ENCODE measurements at regions not wholly inside any gene's neighbourhood (a gene's known extent, or its start where the extent isn't known, plus 50 kb on each side); places are given as distances from the start of the nearest gene placed in this dataset.

DNA sequence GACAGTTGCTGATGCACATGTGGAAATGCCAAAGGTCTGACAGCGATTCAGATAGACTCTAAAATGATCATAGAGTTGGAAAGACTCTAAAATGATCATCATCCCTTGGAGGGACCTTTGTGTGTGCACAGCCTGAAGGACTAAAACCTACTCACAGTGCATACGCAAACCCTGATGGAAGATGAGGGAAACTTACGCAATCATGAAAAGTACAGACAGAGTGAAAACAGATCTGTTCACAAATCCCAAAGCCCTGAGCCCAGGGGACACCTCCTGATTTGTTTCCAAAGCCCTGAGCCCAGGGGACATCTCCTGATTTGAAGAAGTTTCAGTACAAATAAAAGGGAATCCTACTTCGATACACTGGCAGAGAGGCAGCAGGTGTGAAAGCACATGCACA lies 79.3 kb upstream of the PROX1 start:
- H3K79me2 ChIP-seq (ENCODE audit: insufficient read depth, low read length) = no peaks in the 10 kb centered on the region
- H3K9me2 ChIP-seq (ENCODE audit: low read depth, low read length) = no peaks in the 10 kb centered on the region
- no peaks in the 10 kb centered on the region for H4K20me1 ChIP-seq (ENCODE audit: insufficient read depth, low read length)
- no peak overlapping the region for H3K4me3 ChIP-seq (ENCODE audit: low read depth, low read length, poor library complexity, severe bottlenecking)
- no peaks in the 10 kb centered on the region for H3K36me3 ChIP-seq (ENCODE audit: insufficient read depth, low read length)
- no peaks in the 10 kb centered on the region for H3K9me3 ChIP-seq (ENCODE audit: low read length)
- 0 out of 2 replicates have a peak, but pooled peaks cover 5% of the 10 kb centered on the region for H3K27me3 ChIP-seq (ENCODE audit: insufficient read depth, low read length)
- H3K4me1 ChIP-seq (ENCODE audit: insufficient read depth, low read length, severe bottlenecking) = no peaks in the 10 kb centered on the region
- TF ChIP-seq, protein P1, sequence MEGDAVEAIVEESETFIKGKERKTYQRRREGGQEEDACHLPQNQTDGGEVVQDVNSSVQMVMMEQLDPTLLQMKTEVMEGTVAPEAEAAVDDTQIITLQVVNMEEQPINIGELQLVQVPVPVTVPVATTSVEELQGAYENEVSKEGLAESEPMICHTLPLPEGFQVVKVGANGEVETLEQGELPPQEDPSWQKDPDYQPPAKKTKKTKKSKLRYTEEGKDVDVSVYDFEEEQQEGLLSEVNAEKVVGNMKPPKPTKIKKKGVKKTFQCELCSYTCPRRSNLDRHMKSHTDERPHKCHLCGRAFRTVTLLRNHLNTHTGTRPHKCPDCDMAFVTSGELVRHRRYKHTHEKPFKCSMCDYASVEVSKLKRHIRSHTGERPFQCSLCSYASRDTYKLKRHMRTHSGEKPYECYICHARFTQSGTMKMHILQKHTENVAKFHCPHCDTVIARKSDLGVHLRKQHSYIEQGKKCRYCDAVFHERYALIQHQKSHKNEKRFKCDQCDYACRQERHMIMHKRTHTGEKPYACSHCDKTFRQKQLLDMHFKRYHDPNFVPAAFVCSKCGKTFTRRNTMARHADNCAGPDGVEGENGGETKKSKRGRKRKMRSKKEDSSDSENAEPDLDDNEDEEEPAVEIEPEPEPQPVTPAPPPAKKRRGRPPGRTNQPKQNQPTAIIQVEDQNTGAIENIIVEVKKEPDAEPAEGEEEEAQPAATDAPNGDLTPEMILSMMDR (IDR thresholded peaks at IDR 0.05; ENCODE audit: low read length) = no peak
- no peak for TF ChIP-seq EZH2 (IDR thresholded peaks at IDR 0.05; ENCODE audit: borderline replicate concordance, low read length)
- H3K4me2 ChIP-seq (ENCODE audit: low read length) = no peak overlapping the region
- no peak overlapping the region for H3K9ac ChIP-seq (ENCODE audit: low read length)
- no peaks in the 10 kb centered on the region for H3F3A ChIP-seq (ENCODE audit: insufficient read depth, low read length)
- H2AFZ ChIP-seq (ENCODE audit: low read length) = no peak overlapping the region
- H3K27ac ChIP-seq (ENCODE audit: low read depth, low read length, poor library complexity, severe bottlenecking) = no peak overlapping the region

DNA sequence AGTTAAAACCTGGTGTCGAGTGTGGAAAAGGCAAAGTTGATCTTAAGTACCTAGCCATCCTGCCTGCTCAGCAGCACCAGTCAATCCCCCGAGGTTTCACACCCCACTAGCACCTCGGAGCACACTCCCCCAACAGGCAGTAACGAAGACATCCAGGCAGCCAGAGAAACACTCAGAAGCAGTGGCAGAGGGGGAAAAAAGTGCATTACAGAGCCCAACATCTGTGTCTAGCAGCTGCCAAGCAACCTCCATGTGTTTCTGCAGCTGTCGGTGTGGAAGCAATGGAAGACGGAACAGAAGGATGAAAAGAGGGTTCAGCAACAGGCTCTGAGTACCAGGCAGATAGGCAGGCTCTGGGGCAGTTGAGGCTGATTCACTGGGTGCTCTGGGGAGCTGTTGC lies 73.4 kb upstream of the PROX1 start:
- Histone ChIP-seq H4K20me1 (ENCODE audit: insufficient read depth, low read length) (no peaks in the 10 kb centered on the region), H3K9ac (ENCODE audit: low read length) (no peak overlapping the region), H2AFZ (ENCODE audit: low read length) (no peak overlapping the region), H3K9me2 (ENCODE audit: low read depth, low read length) (no peaks in the 10 kb centered on the region), H3K4me1 (ENCODE audit: insufficient read depth, low read length, severe bottlenecking) (no peaks in the 10 kb centered on the region), H3F3A (ENCODE audit: insufficient read depth, low read length) (no peaks in the 10 kb centered on the region), H3K9me3 (ENCODE audit: low read length) (no peaks in the 10 kb centered on the region), H3K36me3 (ENCODE audit: insufficient read depth, low read length) (no peaks in the 10 kb centered on the region), H3K27me3 (ENCODE audit: insufficient read depth, low read length) (0 out of 2 replicates have a peak, but pooled peaks cover 6% of the 10 kb centered on the region), H3K4me2 (ENCODE audit: low read length) (no peak overlapping the region), H3K79me2 (ENCODE audit: insufficient read depth, low read length) (no peaks in the 10 kb centered on the region), H3K27ac (ENCODE audit: low read depth, low read length, poor library complexity, severe bottlenecking) (no peak overlapping the region), H3K4me3 (ENCODE audit: low read depth, low read length, poor library complexity, severe bottlenecking) (no peak overlapping the region)
- TF ChIP-seq, protein P1 (IDR thresholded peaks at IDR 0.05; ENCODE audit: low read length) = no peak
- TF ChIP-seq EZH2 (IDR thresholded peaks at IDR 0.05; ENCODE audit: borderline replicate concordance, low read length) = no peak

DNA sequence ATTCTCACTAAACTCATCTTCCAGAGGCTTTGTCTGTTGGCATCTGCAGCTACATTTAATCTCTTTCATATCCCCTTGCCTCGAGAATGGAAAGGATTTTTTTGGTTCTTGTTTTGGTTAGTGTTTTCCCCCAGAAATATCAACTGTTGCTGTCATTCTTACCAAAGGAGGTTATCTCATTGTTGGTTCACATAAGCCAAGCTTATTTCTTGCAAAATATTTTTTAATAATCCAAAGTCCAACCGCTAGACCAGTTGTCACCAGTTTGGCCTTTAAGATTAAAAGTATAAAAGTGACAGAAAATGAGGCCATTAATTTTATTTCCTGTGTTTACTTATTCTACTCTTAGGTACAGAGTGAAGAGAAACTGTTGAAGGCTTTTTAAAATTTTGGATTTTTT lies 66.5 kb upstream of the PROX1 start:
- H3K4me3 ChIP-seq (ENCODE audit: low read depth, low read length, poor library complexity, severe bottlenecking) = no peak overlapping the region
- no peak overlapping the region for H3K27ac ChIP-seq (ENCODE audit: low read depth, low read length, poor library complexity, severe bottlenecking)
- no peaks in the 10 kb centered on the region for H3K79me2 ChIP-seq (ENCODE audit: insufficient read depth, low read length)
- no peak overlapping the region for H3K9ac ChIP-seq (ENCODE audit: low read length)
- TF ChIP-seq EZH2 (IDR thresholded peaks at IDR 0.05; ENCODE audit: borderline replicate concordance, low read length) = no peak
- TF ChIP-seq, protein P1 (IDR thresholded peaks at IDR 0.05; ENCODE audit: low read length) = no peak
- H2AFZ ChIP-seq (ENCODE audit: low read length) = no peak overlapping the region
- H3F3A ChIP-seq (ENCODE audit: insufficient read depth, low read length) = no peaks in the 10 kb centered on the region
- no peaks in the 10 kb centered on the region for H3K4me1 ChIP-seq (ENCODE audit: insufficient read depth, low read length, severe bottlenecking)
- H3K9me2 ChIP-seq (ENCODE audit: low read depth, low read length) = no peaks in the 10 kb centered on the region
- no peaks in the 10 kb centered on the region for H3K36me3 ChIP-seq (ENCODE audit: insufficient read depth, low read length)
- H3K27me3 ChIP-seq (ENCODE audit: insufficient read depth, low read length) = no peaks in the 10 kb centered on the region
- H4K20me1 ChIP-seq (ENCODE audit: insufficient read depth, low read length) = no peaks in the 10 kb centered on the region
- no peak overlapping the region for H3K4me2 ChIP-seq (ENCODE audit: low read length)
- H3K9me3 ChIP-seq (ENCODE audit: low read length) = no peaks in the 10 kb centered on the region

Data from OCI-LY1 (cell line).